Bronchial epithelial cell (primary cell): ENCODE measurements at regions not wholly inside any gene's neighbourhood (a gene's known extent, or its start where the extent isn't known, plus 50 kb on each side); places are given as distances from the start of the nearest gene placed in this dataset.

Experiments
- DNase-seq: peaks from one replicate; pipeline ENCODE4 v3.0.0-alpha.2; 2010; ENCODE audit warnings: low read depth
- FAIRE-seq: peaks from 2 replicates; lab custom pipeline; 2011; peaks lifted over from hg19 to GRCh38; lab: Jason Lieb, UNC
- H3K27me3 ChIP-seq: 2 replicates; pipeline ENCODE4 v1.5.1; 2011; ENCODE audit warnings: low read length; ENCODE audit not compliant: control insufficient read depth, insufficient read depth
- H3K36me3 ChIP-seq: 2 replicates; pipeline ENCODE4 v1.5.1; 2011; ENCODE audit warnings: low read length; ENCODE audit not compliant: control insufficient read depth, insufficient read depth
- H3K4me3 ChIP-seq: 2 replicates; pipeline ENCODE4 v1.5.1; 2011; ENCODE audit warnings: mild to moderate bottlenecking, low read depth, low read length, control low read depth
- CTCF ChIP-seq: IDR thresholded peaks from 2 replicates; pipeline ENCODE4 v1.5.1; 2011; ENCODE audit warnings: mild to moderate bottlenecking, moderate library complexity, low read length, control low read depth, inconsistent platforms; ENCODE audit not compliant: insufficient read depth, severe bottlenecking

DNA sequence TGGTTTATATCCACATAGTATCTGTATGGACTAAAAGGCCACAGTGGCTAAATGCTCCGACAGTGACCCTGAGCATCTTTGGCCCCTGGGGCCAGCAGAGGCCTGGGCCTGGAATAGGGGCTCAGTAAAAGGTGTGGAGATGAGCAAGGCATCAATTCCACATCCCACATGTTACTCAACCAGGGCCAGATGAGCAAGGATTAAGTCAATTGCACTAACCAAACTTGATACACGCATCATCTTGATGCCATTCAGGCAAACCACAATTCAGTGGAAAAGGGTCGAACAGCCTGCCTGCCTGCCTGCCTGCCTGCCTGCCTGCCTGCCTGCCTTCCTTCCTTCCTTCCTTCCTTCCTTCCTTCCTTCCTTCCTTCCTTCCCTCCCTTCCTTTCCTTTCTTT lies 53.5 kb upstream of the DNAJA2 start:
- Histone ChIP-seq H3K27me3 (no peaks in the 10 kb centered on the region), H3K4me3 (no peak overlapping the region), H3K36me3 (no peaks in the 10 kb centered on the region)
- DNase-seq (peak; percentile 22), FAIRE-seq (no peak)
- TF ChIP-seq CTCF, result no peak

- TF ChIP-seq CTCF, result no peak
- FAIRE-seq (no peak), DNase-seq (no peak)
- Histone ChIP-seq H3K36me3 (no peaks in the 10 kb centered on the region), H3K27me3 (no peaks in the 10 kb centered on the region), H3K4me3 (no peak overlapping the region)
Measured at GRCh38 chr16:47026492-47026891, 53.0 kb upstream of the DNAJA2 start.

GRCh38 chr16:47025641-47026040 lies 52.2 kb upstream of the DNAJA2 start:
- peak; percentile 40 for FAIRE-seq
- H3K4me3 ChIP-seq, result no peak overlapping the region
- TF ChIP-seq CTCF, result no peak
- no peaks in the 10 kb centered on the region for H3K36me3 ChIP-seq
- H3K27me3 ChIP-seq, result no peaks in the 10 kb centered on the region
- no peak for DNase-seq
